ENCODE measurements at regions not wholly inside any gene's neighbourhood (a gene's known extent, or its start where the extent isn't known, plus 50 kb on each side); places are given as distances from the start of the nearest gene placed in this dataset.

DNA sequence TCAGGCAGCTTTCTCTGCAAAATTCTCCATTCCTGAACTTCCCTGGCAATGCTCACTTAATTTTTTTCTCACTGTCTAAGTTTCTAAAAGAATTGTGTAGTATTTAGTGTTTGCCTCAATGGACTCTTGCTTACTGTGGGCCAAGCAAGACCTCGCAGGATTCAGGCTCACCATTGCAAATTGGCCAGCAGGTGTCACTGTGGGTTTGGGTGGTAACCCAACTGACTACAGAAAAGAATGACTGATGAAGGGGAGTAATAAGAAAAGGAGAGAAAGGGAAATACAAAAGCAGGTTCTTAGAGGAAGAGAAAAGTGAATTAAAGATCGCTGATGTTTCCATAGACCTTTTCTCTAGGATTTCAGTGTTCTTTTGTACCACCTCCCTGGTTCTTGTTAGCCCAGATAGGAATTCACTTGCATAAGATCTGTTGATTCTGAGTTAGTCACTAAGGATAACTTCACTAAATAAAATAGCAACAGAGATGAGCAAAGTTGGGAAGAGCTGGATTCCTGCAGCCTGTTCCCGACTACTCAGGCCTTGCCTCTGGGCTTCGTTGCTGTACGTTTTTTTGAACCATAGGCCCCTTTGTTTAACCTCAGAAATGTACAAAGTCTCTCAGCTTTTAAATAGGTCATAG is 386.5 kb upstream of the DDHD1 start:
- Histone ChIP-seq H3K4me1 (peaks cover 9 to 16% of the 10 kb centered on the region in 2 donors), H3K36me3 (no peaks in the 10 kb centered on the region), H3K27ac (no peak overlapping the region), H3K9me3 (no peaks in the 10 kb centered on the region), H3K4me3 (replicated peaks in 1 of 3) (no peak overlapping the region), H3K27me3 (no peaks in the 10 kb centered on the region)
- TF ChIP-seq POLR2A (IDR thresholded peaks at IDR 0.05) = no peak
- TF ChIP-seq, protein P1, sequence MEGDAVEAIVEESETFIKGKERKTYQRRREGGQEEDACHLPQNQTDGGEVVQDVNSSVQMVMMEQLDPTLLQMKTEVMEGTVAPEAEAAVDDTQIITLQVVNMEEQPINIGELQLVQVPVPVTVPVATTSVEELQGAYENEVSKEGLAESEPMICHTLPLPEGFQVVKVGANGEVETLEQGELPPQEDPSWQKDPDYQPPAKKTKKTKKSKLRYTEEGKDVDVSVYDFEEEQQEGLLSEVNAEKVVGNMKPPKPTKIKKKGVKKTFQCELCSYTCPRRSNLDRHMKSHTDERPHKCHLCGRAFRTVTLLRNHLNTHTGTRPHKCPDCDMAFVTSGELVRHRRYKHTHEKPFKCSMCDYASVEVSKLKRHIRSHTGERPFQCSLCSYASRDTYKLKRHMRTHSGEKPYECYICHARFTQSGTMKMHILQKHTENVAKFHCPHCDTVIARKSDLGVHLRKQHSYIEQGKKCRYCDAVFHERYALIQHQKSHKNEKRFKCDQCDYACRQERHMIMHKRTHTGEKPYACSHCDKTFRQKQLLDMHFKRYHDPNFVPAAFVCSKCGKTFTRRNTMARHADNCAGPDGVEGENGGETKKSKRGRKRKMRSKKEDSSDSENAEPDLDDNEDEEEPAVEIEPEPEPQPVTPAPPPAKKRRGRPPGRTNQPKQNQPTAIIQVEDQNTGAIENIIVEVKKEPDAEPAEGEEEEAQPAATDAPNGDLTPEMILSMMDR (IDR thresholded peaks at IDR 0.05) = peak; percentile 66 to 87 (median 81)
- intact Hi-C loops (cut with DNase I) = loop anchor here (5.0 to 10.0 kb wide), 2 partner anchors 635 to 808 kb away; no protein-coding TSS in a partner anchor
- peak; percentile 75 to 87 for DNase-seq
- WGBS, 2 donors = 36 to 45% methylated on average over 5 of the region's 5 CpGs

DNA sequence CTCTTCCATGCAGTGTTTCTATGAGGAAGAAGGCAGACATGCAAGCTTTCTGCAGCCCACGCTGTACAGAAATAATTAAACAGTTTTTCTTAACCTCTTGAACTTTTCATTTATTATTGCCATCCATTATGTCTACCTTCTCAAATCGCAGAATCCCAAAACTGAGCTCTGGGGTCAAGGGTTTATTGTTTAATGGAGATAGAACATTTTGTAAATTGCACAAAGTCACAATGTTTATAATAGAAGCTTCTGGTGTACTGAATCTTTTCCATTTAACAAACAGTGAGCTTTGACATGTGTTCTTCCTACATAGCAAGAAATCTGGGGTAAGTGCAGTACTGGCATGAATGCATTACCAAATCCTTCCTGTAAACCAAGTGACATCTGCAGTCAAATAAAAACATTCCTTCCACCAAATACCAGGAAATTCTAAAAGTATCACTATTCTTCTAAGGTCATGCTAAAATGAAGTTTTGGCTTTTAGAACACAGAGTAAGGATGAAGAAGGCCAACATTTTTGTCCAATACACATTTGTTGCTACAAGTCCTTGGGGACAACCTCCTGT is 385.3 kb upstream of the DDHD1 start:
- intact Hi-C loops (cut with DNase I) = no loop called here
- peaks cover 9 to 16% of the 10 kb centered on the region in 2 donors for H3K4me1 ChIP-seq
- WGBS, 2 donors = 68 to 82% methylated on average over 2 of the region's 2 CpGs

DNA sequence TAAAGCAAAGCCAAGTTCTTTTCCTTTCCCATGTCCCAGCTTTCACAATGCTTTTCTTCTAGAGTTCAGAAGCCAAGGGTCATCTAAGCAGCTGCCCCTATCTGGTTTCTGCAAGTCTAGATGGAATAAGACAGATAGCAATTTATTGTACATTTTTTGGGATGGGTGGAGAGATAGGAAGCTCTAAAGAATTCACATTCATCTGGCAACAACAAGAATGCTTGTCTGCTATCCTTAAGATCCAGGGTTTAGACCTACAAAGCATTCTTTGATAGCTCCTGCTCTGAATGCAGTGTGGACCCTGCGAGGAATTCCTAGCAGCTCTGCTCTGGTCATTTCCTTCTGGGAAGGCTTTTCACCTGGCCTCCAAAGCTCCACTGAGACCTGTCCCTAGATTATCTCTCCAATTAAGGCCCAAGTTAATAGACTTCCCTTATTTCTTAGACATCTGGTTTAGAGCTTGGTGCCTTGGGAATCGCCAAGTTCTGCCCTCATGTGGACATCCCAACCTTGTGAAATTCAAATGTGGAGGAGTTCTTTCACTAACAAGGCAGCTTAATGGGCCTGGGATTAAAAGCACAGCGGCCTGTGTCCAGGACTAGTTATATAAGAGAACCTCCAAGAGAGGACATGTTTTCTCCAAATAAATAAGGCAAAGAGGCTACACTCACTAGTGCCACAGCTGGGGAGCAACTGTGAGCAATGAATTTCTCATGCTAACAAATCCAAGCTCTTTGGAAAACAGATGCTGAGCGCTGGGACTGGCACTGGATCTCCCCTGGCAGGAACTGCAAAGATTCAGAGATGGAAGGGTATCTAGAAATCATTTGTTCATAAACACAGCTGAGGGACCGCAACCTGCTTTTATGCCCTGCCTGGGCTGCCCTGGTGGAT is 384.5 kb upstream of the DDHD1 start:
- H3K4me3 ChIP-seq (replicated peaks in 1 of 3) = no peak overlapping the region
- no peak for DNase-seq
- intact Hi-C loops (cut with DNase I) = no loop called here
- H3K27ac ChIP-seq = no peak overlapping the region
- H3K36me3 ChIP-seq = no peaks in the 10 kb centered on the region
- TF ChIP-seq, protein P1 (IDR thresholded peaks at IDR 0.05) = no peak
- TF ChIP-seq POLR2A (IDR thresholded peaks at IDR 0.05) = no peak
- no peaks in the 10 kb centered on the region for H3K9me3 ChIP-seq
- H3K27me3 ChIP-seq = no peaks in the 10 kb centered on the region
- WGBS, 2 donors = 87 to 92% methylated on average over 5 of the region's 5 CpGs
- peaks cover 3 to 10% of the 10 kb centered on the region in 2 donors for H3K4me1 ChIP-seq

More for the DNA sequence above, 385.3 kb upstream of the DDHD1 start:
- Histone ChIP-seq H3K36me3 (no peaks in the 10 kb centered on the region), H3K27me3 (no peaks in the 10 kb centered on the region), H3K9me3 (no peaks in the 10 kb centered on the region), H3K27ac (no peak overlapping the region), H3K4me3 (replicated peaks in 1 of 3) (no peak overlapping the region)
- TF ChIP-seq, protein P1 (IDR thresholded peaks at IDR 0.05) = no peak
- no peak for TF ChIP-seq POLR2A (IDR thresholded peaks at IDR 0.05)
- DNase-seq = no peak

DNA sequence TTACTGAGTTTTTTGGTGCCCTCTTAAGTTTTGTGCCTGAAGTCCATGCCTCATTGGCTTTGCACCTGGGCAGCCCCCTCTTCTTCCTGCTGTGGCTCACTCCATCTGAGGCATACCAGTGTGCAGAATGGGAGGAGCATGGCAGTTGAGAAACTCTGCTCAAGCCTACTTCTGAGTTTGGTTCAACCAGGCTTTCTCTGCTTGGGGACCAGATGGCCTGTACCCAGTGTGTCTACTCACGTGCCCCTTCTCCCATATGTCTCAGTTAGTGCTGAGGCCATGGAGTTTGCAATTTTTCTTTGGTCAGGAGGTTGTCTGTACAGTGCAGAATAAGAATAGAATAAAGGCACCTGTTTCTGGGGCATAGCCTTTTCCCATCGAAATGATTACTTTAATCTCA is 383.3 kb upstream of the DDHD1 start:
- no peak for DNase-seq
- peaks cover 0 to 7% of the 10 kb centered on the region in 2 donors for H3K4me1 ChIP-seq
- intact Hi-C loops (cut with DNase I) = no loop called here
- no peaks in the 10 kb centered on the region for H3K9me3 ChIP-seq
- H3K27ac ChIP-seq = no peak overlapping the region
- H3K4me3 ChIP-seq (replicated peaks in 1 of 3) = no peak overlapping the region
- no peak for TF ChIP-seq POLR2A (IDR thresholded peaks at IDR 0.05)
- TF ChIP-seq, protein P1 (IDR thresholded peaks at IDR 0.05) = no peak
- 88 to 94% methylated on average over 2 of the region's 2 CpGs for WGBS, 2 donors
- H3K27me3 ChIP-seq = no peaks in the 10 kb centered on the region
- H3K36me3 ChIP-seq = no peaks in the 10 kb centered on the region

All from thyroid gland (tissue), 4 donors.